GM19238 (cell line): ENCODE measurements at regions not wholly inside any gene's neighbourhood (a gene's known extent, or its start where the extent isn't known, plus 50 kb on each side); places are given as distances from the start of the nearest gene placed in this dataset.

Experiments used
- DNase-seq: peaks from one replicate; pipeline ENCODE4 v3.0.0; 2011; ENCODE audit warnings: low spot score; ENCODE audit not compliant: insufficient read length

GRCh38 chr17:12431188-12431587, 234.5 kb upstream of the MYOCD start:
- DNase-seq: no peak

DNA sequence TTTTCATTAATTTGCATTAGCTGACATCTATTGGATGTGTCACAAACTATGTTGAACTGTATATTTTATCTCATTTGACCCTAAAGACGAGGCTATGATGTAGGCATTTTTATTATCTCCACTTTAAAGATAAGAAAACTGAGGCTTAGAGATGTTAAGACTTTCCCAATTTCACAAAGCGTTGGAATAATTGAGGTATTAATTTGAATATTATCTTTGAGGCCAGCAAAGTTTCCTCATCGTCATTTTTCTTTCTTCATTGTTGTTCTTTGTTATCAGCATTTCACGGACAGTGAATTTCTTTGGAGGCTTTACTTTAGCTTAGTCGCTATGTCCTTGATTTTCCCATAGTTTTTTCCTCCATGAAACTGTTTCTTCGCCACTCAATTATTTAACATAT, 227.5 kb upstream of the MYOCD start:
- DNase-seq: no peak

- DNase-seq: no peak
Measured at GRCh38 chr17:12438813-12439586, 226.7 kb upstream of the MYOCD start.

GRCh38 chr17:12445331-12445730, 220.4 kb upstream of the MYOCD start:
- DNase-seq: no peak

GRCh38 chr17:12457493-12457892, 208.2 kb upstream of the MYOCD start:
- DNase-seq: no peak

- no peak for DNase-seq
Measured at GRCh38 chr17:12459736-12460135, 206.0 kb upstream of the MYOCD start.

DNA sequence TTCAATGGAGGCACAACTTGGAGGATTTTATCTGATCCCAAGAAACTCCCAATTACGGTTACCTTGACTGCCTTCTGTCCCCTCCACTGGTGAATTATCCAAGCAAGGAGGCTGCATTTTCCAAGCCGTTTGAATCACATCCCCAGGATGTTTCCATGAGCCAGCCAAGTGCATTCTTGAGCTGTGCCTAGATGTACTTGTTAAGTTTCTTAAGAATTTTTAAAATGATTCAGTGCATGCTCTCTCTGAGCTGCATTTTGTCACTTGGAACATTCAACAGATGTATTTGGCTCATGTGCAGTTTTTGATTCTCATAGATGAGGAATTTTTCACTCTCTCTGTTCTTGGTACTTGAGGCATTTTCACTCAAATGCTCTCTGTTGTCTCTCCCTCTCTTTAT, 202.6 kb upstream of the MYOCD start:
- no peak for DNase-seq

DNA sequence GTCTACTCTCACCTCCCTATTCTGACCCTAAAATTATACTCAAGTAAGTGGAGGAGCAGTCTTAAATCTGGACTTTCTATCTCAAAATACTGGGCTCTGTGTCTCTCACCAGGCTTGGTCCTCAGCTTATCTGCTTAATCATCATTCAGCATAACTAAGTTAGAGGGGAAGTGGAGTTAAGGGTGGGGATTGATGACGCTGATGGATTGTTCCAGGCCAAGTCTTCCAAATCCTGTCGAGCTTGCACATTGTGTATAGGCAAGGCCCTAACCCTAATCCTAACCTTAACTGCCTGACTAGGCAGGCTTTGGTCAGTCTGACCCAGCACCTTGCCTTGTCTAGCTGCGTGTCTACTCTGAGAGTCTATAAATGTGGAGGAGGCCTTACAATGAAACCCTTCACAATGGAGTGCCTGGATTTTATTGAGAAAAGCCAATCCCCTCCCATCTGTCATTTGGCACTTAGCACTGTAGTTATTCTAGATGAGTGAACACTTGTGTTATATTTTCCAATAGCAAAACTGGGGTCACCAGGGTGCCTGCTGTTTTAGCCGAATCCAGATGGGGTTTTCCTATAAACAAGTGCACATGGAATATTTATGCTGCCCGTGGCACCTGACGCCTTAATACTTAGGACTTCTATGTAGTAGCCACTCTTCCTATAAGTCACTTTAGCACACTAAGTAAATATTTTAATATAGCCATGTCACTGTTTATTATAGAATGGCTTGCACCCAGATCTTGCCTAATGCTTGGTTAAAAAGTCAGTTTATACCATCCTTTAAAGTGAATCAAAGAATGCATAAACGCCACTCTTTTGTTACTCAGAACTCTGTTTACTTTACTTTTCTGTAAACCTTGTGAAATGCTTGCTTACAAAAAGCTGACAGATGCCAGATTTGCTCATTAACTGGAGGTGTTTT, 193.2 kb upstream of the MYOCD start:
- no peak for DNase-seq

DNA sequence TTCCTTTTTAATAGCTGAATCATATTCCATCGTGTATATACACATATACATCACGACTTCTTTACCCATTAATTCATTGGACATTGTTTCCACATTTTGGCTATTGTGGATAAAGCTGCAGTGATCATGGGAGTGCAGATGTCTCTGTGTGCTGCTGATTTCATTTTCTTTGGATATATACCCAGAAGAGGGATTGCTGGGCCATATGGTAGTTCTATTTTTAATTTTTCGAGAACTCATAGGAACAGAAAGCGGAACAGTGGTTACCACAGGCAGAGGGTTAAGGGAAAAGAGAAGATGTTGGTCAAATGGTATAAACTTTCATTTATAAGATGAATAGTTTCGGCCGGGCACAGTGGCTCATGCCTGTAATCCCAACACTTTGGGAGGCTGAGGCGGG, 187.4 kb upstream of the MYOCD start:
- DNase-seq: no peak

DNA sequence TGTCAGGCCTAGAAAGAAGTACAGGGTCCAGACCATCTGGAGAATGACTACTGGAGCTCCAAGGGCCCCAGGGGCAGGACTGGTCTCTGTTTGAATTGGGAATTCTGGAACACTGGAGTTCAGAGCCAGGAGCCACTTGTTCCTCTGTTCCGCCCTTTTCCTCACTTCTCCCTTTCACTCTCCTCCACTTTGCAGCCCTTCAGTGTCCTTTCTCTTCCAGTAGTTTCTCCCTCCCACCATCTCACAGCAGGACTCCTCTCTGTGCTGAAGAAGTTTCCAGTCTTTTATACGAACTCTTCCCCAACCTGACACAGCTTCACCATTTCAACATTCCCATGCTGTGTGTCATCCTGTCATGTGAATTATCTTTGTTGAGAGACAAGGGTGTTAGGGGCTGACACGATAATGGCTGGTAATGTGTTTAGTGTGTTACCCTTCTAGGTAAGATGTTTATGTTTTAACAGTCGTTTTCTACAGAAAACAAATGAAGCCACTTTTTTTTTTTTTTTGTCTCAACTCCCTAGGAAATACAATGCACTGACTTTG, 180.3 kb upstream of the MYOCD start:
- DNase-seq: no peak

DNA sequence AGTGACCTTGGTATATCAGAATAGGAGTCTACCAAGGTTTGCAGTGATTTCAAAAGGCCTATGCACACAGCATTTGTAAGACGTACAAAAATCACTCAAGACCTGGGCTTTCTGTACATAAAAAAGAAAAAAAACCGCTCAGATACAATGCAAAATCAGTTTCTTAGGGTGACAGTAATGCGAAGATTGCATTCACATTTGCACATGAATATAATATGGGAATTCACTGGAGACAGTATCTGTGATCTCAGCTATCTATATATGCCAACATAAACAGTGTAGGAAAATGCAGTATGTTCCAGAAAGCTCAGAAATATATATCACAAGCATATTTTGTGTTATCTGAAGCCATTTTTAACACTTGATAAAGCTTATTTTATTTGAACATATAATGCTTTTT, 176.4 kb upstream of the MYOCD start:
- no peak for DNase-seq

- no peak for DNase-seq
Measured at GRCh38 chr17:12492450-12492849, 173.2 kb upstream of the MYOCD start.

GRCh38 chr17:12505866-12506265, 159.8 kb upstream of the MYOCD start:
- no peak for DNase-seq

DNA sequence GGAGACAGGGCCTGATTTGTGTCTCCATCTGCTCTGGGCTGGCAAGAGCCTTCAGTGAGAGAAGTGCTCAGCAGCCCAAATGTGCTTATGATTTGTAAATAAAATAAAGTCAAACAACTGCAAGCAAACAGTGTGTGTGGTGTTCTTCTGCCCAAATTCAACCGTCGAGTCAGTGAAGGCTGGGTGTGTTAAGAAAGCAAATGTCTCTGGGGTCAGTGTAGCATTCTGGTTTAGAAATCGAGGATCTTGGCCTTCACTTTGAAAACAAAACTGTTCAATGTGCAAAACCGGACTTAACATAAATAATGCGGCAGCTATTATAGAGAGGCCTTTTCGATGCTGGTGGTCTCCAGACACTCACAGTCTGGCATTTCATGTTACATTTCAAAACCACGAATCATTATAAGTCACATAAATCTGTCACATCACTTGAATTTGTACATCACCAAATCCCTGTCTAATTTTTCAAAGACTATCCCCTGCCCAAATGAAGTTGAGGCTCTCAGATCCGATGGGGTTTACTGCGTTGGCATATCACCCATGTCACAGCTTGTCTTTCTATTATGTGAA, 158.6 kb upstream of the MYOCD start:
- DNase-seq: no peak

- no peak for DNase-seq
Measured at GRCh38 chr17:12509801-12510200, 155.9 kb upstream of the MYOCD start.

DNA sequence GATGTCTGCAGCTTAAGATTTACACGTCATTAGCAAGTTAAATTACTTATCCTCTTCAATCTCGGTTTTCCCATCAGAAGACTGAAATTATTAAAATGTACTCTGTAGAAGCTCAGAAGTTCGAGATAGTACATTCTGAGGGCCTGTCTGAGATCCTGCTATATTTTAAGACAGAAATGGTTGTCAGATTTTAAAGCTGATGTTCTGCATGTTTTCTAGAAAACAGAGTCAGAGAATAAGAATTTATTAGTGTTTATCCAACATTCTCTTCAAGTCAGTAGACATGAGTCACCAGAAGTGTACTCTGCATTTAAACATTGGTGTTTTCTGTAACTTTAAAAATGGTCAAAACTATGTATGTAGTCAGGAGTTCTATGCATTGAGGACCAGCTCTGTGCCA, 155.2 kb upstream of the MYOCD start:
- DNase-seq: no peak

- no peak for DNase-seq
Measured at GRCh38 chr17:12512694-12513355, 152.9 kb upstream of the MYOCD start.

GRCh38 chr17:12514596-12514995, 151.1 kb upstream of the MYOCD start:
- no peak for DNase-seq

- no peak for DNase-seq
Measured at GRCh38 chr17:12519956-12520594, 145.6 kb upstream of the MYOCD start.

DNA sequence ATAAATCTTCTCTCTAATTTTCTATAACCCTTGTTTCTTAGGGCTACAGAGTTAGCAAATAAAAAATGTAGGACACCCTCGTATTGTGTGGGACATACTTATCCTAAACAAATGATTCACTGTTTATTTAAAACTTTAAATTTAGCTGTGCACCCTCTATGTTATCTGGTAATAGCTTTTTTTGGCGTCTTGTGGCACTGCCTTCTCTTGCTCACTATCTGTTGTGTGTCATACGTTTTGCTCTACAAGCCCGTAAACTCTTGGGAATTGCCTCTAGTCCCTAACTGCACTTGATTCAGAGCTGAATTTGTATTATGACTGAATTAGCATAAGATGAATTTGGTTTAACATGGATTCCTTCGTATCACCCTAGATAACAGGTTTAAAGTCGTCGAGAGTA, 144.3 kb upstream of the MYOCD start:
- no peak for DNase-seq

- no peak for DNase-seq
Measured at GRCh38 chr17:12522336-12522735, 143.4 kb upstream of the MYOCD start.
